IMR-90 (cell line): ENCODE measurements at regions not wholly inside any gene's neighbourhood (a gene's known extent, or its start where the extent isn't known, plus 50 kb on each side); places are given as distances from the start of the nearest gene placed in this dataset.

Source experiments
- ATAC-seq: fragments of 200-7000 bp; cut with Tn5 transposase; 2 replicates; pipeline ENCODE4 v1.9.1; 2020; ENCODE audit warnings: low read depth, mild to moderate bottlenecking, moderate library complexity
- BruUV-seq: library from RNA; stranded (reverse); fragments of 400-500 nt; replicated peaks from 2 replicates; lab custom pipeline; 2021; lab: Mats Ljungman, UMichigan
- CTCF ChIA-PET: fragments of 300-600 bp; formaldehyde crosslinking; extraction: SDS; loops from one replicate; lab custom pipeline; 2021; ENCODE audit warnings: antibody characterized with exemption; lab: Yijun Ruan, JAX
- POLR2A ChIA-PET: fragments of 300-600 bp; sonication (Branson Sonifier 250); formaldehyde crosslinking; loops from one replicate; lab custom pipeline; 2022; ENCODE audit warnings: antibody characterized with exemption; ENCODE audit not compliant: unreplicated experiment; lab: Charles Lee
- DNase-seq: peaks from one replicate; pipeline ENCODE4 v3.0.0; 2013
- H2AFZ ChIP-seq: replicated peaks from 2 replicates; pipeline ENCODE3; 2013; ENCODE audit warnings: low read length, mild to moderate bottlenecking; ENCODE audit not compliant: poor library complexity
- H2AK5ac ChIP-seq: 2 replicates; pipeline ENCODE4 v1.6.1; 2013; ENCODE audit warnings: low read depth, low read length, inconsistent platforms
- H2AK9ac ChIP-seq: replicated peaks from 2 replicates; pipeline ENCODE3; 2013; ENCODE audit warnings: mild to moderate bottlenecking, low read depth, low read length, moderate library complexity; ENCODE audit not compliant: poor library complexity
- H2BK120ac ChIP-seq: 2 replicates; pipeline ENCODE4 v1.6.1; 2013; ENCODE audit warnings: low read depth, low read length, inconsistent platforms
- H2BK15ac ChIP-seq: 3 replicates; pipeline ENCODE4 v1.6.1; 2013; ENCODE audit warnings: low read depth, low read length, inconsistent platforms
- H2BK20ac ChIP-seq: 2 replicates; pipeline ENCODE4 v1.6.1; 2013; ENCODE audit warnings: low read depth, mild to moderate bottlenecking, inconsistent platforms, low read length, moderate library complexity
- H2BK5ac ChIP-seq: 2 replicates; pipeline ENCODE4 v1.6.1; 2013; ENCODE audit warnings: mild to moderate bottlenecking, low read depth, low read length, inconsistent platforms; ENCODE audit not compliant: poor library complexity, severe bottlenecking
- H3K14ac ChIP-seq: replicated peaks from 2 replicates; pipeline ENCODE4 v1.6.1; 2013; ENCODE audit warnings: low read depth, low read length, inconsistent platforms
- H3K18ac ChIP-seq: 2 replicates; pipeline ENCODE4 v1.6.1; 2013; ENCODE audit warnings: low read depth, low read length, control low read depth
- H3K23ac ChIP-seq: 2 replicates; pipeline ENCODE4 v1.6.1; 2013; ENCODE audit warnings: low read depth, low read length, inconsistent platforms
- H3K27ac ChIP-seq: 2 replicates; pipeline ENCODE4 v1.5.1; 2013; ENCODE audit warnings: mild to moderate bottlenecking, control low read depth, low read length; ENCODE audit not compliant: insufficient read depth
- H3K27me3 ChIP-seq: 2 replicates; pipeline ENCODE4 v1.6.1; 2013; ENCODE audit warnings: low read length; ENCODE audit not compliant: control insufficient read depth, insufficient read depth
- H3K36me3 ChIP-seq: 2 replicates; pipeline ENCODE4 v1.6.1; 2013; ENCODE audit warnings: low read length, mixed read lengths; ENCODE audit not compliant: control insufficient read depth, insufficient read depth
- H3K4ac ChIP-seq: 2 replicates; pipeline ENCODE4 v1.6.1; 2013; ENCODE audit warnings: low read depth, low read length, inconsistent platforms
- H3K4me1 ChIP-seq: 2 replicates; pipeline ENCODE4 v1.6.1; 2013; ENCODE audit warnings: low read length, mixed read lengths; ENCODE audit not compliant: control insufficient read depth, insufficient read depth
- H3K4me2 ChIP-seq: 2 replicates; pipeline ENCODE4 v1.6.1; 2013; ENCODE audit warnings: low read depth, mild to moderate bottlenecking, control low read depth, low read length, moderate library complexity
- H3K4me3 ChIP-seq: 2 replicates; pipeline ENCODE4 v1.5.1; 2013; ENCODE audit warnings: low read depth, mild to moderate bottlenecking, control low read depth, low read length, moderate library complexity; ENCODE audit not compliant: insufficient read depth
- H3K56ac ChIP-seq: 2 replicates; pipeline ENCODE4 v1.6.1; 2013; ENCODE audit warnings: low read length, inconsistent platforms; ENCODE audit not compliant: insufficient read depth; ENCODE audit errors: extremely low read depth
- H3K79me1 ChIP-seq, 2 experiments: 2 replicates each; pipeline ENCODE4 v1.6.1; 2013; ENCODE audit warnings: low read length in 2 of 2, inconsistent platforms in 1 of 2, low read depth in 1 of 2
- H3K9ac ChIP-seq: 2 replicates; pipeline ENCODE4 v1.6.1; 2013; ENCODE audit warnings: low read depth, low read length, control low read depth
- H3K9me1 ChIP-seq: 2 replicates; pipeline ENCODE4 v1.6.1; 2013; ENCODE audit warnings: low read length, inconsistent platforms; ENCODE audit not compliant: insufficient read depth
- H3K9me3 ChIP-seq: 2 replicates; pipeline ENCODE4 v1.6.1; 2013; ENCODE audit warnings: low read length; ENCODE audit not compliant: control insufficient read depth, insufficient read depth
- H4K20me1 ChIP-seq: 2 replicates; pipeline ENCODE4 v1.6.1; 2013; ENCODE audit warnings: low read length, inconsistent platforms; ENCODE audit not compliant: insufficient read depth
- H4K5ac ChIP-seq: 2 replicates; pipeline ENCODE4 v1.6.1; 2013; ENCODE audit warnings: mild to moderate bottlenecking, low read depth, low read length, control low read depth
- H4K8ac ChIP-seq, 2 experiments: 2 replicates each; pipeline ENCODE4 v1.6.1; 2013; ENCODE audit warnings: low read depth in 2 of 2, low read length in 2 of 2, control low read depth in 1 of 2, inconsistent platforms in 1 of 2
- H4K91ac ChIP-seq: 2 replicates; pipeline ENCODE4 v1.6.1; 2013; ENCODE audit warnings: low read depth, low read length, inconsistent platforms; ENCODE audit not compliant: insufficient read depth
- CTCF ChIP-seq: conservative IDR thresholded peaks from 2 replicates; pipeline ENCODE4 v1.5.1; 2012; ENCODE audit warnings: mild to moderate bottlenecking, low read depth, low read length, improper control_type of control experiment
- POLR2A ChIP-seq: IDR thresholded peaks from 2 replicates; pipeline ENCODE4 v1.6.1; 2012; ENCODE audit warnings: mild to moderate bottlenecking, low read depth, low read length
- SMC3 ChIP-seq: fragments of 150-350 bp; IDR thresholded peaks from 2 replicates; pipeline ENCODE4 v1.6.1; 2016; ENCODE audit warnings: low read depth, mild to moderate bottlenecking, antibody characterized with exemption, low read length, moderate library complexity
- WGBS, 2 experiments: methylation state at CpG; one replicate each; pipeline versions ENCODE4 v1.1.5 to v1.1.7; 2013; ENCODE audit warnings: missing lambda C conversion rate in 2 of 2; ENCODE audit not compliant: insufficient read length in 1 of 2; ENCODE audit errors: extremely low coverage in 2 of 2; 5-methylcytosine and 5-hydroxymethylcytosine counted together
- dilution Hi-C: fragments of 300-500 bp; cut with HindIII; formaldehyde crosslinking; loops from one replicate; pipeline ENCODE4 v1.14.3; 2018; ENCODE audit warnings: low sequenced_read_pairs; ENCODE audit not compliant: unreplicated experiment
- in situ Hi-C: fragments of 300-500 bp; cut with MboI; formaldehyde crosslinking; loops from 3 replicates; pipeline ENCODE4 v1.14.3; 2019; ENCODE audit warnings: low sequenced_read_pairs, inconsistent platforms, mixed read lengths
- intact Hi-C: fragments of 100-400 bp; cut with micrococcal nuclease; formaldehyde crosslinking; loops from 2 replicates; pipeline ENCODE4 v1.10.0; 2022

DNA sequence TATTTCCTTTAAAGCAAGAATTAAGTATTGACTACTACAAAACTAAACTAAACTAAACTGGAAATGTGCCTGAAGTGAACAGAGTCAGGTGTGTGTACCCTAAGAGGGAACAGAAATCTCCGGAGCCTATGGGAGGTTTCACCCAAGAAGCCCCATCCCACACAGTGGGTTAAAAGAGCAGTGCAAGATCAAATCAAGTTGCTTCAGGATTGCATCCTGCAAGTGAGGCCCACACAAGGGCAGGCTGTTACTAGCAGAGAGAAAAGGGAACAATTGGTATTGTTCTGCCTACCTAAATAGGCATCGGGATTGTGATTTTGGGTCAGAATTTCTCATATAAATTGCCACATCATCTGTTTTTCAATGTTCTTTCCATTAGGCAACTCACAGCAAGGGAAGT, 113.3 kb upstream of the CDC14C start:
- ChIA-PET POLR2A (no interaction called here), CTCF (no interaction called here)
- Histone ChIP-seq H3K9ac (no peak overlapping the region), H3K79me1 (no peaks in the 10 kb centered on the region), H4K20me1 (no peaks in the 10 kb centered on the region), H2BK15ac (no peak overlapping the region), H2BK120ac (no peak overlapping the region), H4K91ac (no peak overlapping the region), H3K9me3 (peaks cover 1% of the 10 kb centered on the region; the same call in 1 of the 2 replicates), H3K4ac (no peak overlapping the region), H4K8ac (no peak overlapping the region), H2BK20ac (no peak overlapping the region), H3K4me3 (no peak overlapping the region), H3K23ac (no peak overlapping the region), H2BK5ac (no peak overlapping the region), H3K9me1 (no peaks in the 10 kb centered on the region), H3K27me3 (no peaks in the 10 kb centered on the region), H3K14ac (no peak overlapping the region), H2AK5ac (no peak overlapping the region), H2AK9ac (no peak overlapping the region), H3K56ac (no peak overlapping the region), H3K4me1 (no peaks in the 10 kb centered on the region), H3K36me3 (no peaks in the 10 kb centered on the region), H2AFZ (no peak overlapping the region), H4K5ac (no peak overlapping the region), H3K27ac (no peak overlapping the region), H3K4me2 (no peak overlapping the region), H3K18ac (no peak overlapping the region)
- no peak for DNase-seq
- intact Hi-C loops (no loop called here), in situ Hi-C loops (no loop called here), dilution Hi-C loops (no loop called here)
- WGBS, 2 experiments, result no CpG with 5 or more reads among the region's 2 CpGs
- no peak for ATAC-seq
- BruUV-seq, result no TSS peak
- TF ChIP-seq CTCF, result no peak
- no peak for TF ChIP-seq POLR2A
- TF ChIP-seq SMC3, result no peak
